MM.1S (cell line): ENCODE measurements at regions not wholly inside any gene's neighbourhood (a gene's known extent, or its start where the extent isn't known, plus 50 kb on each side); places are given as distances from the start of the nearest gene placed in this dataset.

ENCODE experiments used
- DNase-seq: peaks from one replicate; pipeline ENCODE4 v3.0.0-alpha.2; 2015
- H2AFZ ChIP-seq: fragments of 300-600 bp; sonication (generic); 2 replicates; pipeline ENCODE4 v1.6.0; 2016; ENCODE audit warnings: antibody characterized with exemption, low read length
- H3F3A ChIP-seq: fragments of 300-600 bp; sonication (generic); 2 replicates; pipeline ENCODE4 v1.6.1; 2016; ENCODE audit warnings: mild to moderate bottlenecking, antibody characterized with exemption, low read length, moderate library complexity, mixed read lengths; ENCODE audit not compliant: insufficient read depth
- H3K27ac ChIP-seq: fragments of 300-600 bp; sonication (generic); 2 replicates; pipeline ENCODE4 v1.5.1; 2016; ENCODE audit warnings: mild to moderate bottlenecking, low read length
- H3K27me3 ChIP-seq: fragments of 300-600 bp; sonication (generic); replicated peaks from 2 replicates; pipeline ENCODE4 v1.6.0; 2016; ENCODE audit warnings: low read length; ENCODE audit not compliant: insufficient read depth
- H3K36me3 ChIP-seq: fragments of 300-600 bp; sonication (generic); replicated peaks from 2 replicates; pipeline ENCODE4 v1.6.1; 2016; ENCODE audit warnings: mild to moderate bottlenecking, low read length, mixed read lengths; ENCODE audit not compliant: insufficient read depth
- H3K4me1 ChIP-seq: fragments of 300-600 bp; sonication (generic); 2 replicates; pipeline ENCODE4 v1.6.1; 2016; ENCODE audit warnings: low read length, mixed read lengths
- H3K4me2 ChIP-seq: fragments of 300-600 bp; sonication (generic); 2 replicates; pipeline ENCODE4 v1.6.0; 2016; ENCODE audit warnings: low read depth, low read length
- H3K4me3 ChIP-seq: fragments of 300-600 bp; sonication (generic); 2 replicates; pipeline ENCODE4 v1.5.1; 2016; ENCODE audit warnings: low read length, mixed read lengths
- H3K79me2 ChIP-seq: fragments of 300-600 bp; sonication (generic); 2 replicates; pipeline ENCODE4 v1.6.1; 2016; ENCODE audit warnings: mixed run types, low read length, mixed read lengths
- H3K9ac ChIP-seq: fragments of 300-600 bp; sonication (generic); 2 replicates; pipeline ENCODE4 v1.6.1; 2016; ENCODE audit warnings: low read length, mixed read lengths
- H3K9me2 ChIP-seq: fragments of 300-600 bp; sonication (generic); replicated peaks from 2 replicates; pipeline ENCODE4 v1.6.1; 2016; ENCODE audit warnings: mild to moderate bottlenecking, low read length, mixed read lengths; ENCODE audit not compliant: insufficient read depth
- H3K9me3 ChIP-seq: fragments of 300-600 bp; sonication (generic); replicated peaks from 2 replicates; pipeline ENCODE4 v1.6.1; 2016; ENCODE audit warnings: mild to moderate bottlenecking, low read length, mixed read lengths; ENCODE audit not compliant: insufficient read depth
- H4K20me1 ChIP-seq: fragments of 300-600 bp; sonication (generic); 2 replicates; pipeline ENCODE4 v1.6.1; 2016; ENCODE audit warnings: mild to moderate bottlenecking, low read length, moderate library complexity, mixed read lengths; ENCODE audit not compliant: insufficient read depth
- CTCF ChIP-seq: fragments of 300-600 bp; sonication (generic); IDR thresholded peaks from 2 replicates; pipeline ENCODE4 v1.5.1; 2016; ENCODE audit warnings: antibody characterized with exemption, low read length, mixed read lengths
- EZH2 ChIP-seq: fragments of 300-600 bp; sonication (generic); optimal IDR thresholded peaks from 2 replicates; pipeline ENCODE3; 2017; ENCODE audit warnings: low read depth, mild to moderate bottlenecking, antibody characterized with exemption, low read length, mixed read lengths
- EZH2phosphoT487 ChIP-seq: fragments of 300-600 bp; sonication (generic); IDR thresholded peaks from 2 replicates; pipeline ENCODE4 v1.6.1; 2018; ENCODE audit warnings: antibody characterized with exemption, low read length

- Histone ChIP-seq H3K79me2 (no peaks in the 10 kb centered on the region), H4K20me1 (no peaks in the 10 kb centered on the region), H3K27me3 (no peaks in the 10 kb centered on the region), H3K4me3 (no peak overlapping the region), H3K9me2 (no peaks in the 10 kb centered on the region), H2AFZ (no peak overlapping the region), H3K36me3 (no peaks in the 10 kb centered on the region), H3F3A (no peaks in the 10 kb centered on the region), H3K9ac (no peak overlapping the region), H3K27ac (no peak overlapping the region), H3K4me1 (no peaks in the 10 kb centered on the region), H3K4me2 (no peak overlapping the region), H3K9me3 (no peaks in the 10 kb centered on the region)
- DNase-seq, result no peak
- TF ChIP-seq EZH2 (no peak), CTCF (no peak), EZH2phosphoT487 (no peak)
Observed at GRCh38 chr7:25289518-25289917, 61.2 kb upstream of the NPVF start.

DNA sequence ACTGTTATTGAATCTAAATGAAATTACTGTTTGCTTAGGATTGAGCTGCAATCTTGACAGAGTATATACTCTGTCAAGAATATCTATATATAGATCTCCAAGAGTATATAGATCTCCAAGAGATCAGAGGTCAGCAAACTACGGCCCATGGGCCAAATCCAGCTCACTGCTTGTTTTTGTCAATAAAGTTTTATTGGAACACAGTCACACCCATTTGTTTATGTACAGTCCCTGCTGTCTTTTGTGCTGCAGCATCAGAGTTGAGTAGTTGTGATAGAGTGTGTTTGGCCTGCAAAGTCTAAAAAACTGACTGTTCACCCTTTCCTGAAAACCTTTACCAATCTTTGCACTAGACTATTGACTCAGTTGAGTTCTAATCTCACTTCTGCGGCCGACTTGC is 66.3 kb upstream of the NPVF start:
- H3K4me1 ChIP-seq, result no peaks in the 10 kb centered on the region
- TF ChIP-seq EZH2, result no peak
- TF ChIP-seq EZH2phosphoT487, result no peak
- TF ChIP-seq CTCF, result no peak
- no peaks in the 10 kb centered on the region for H3K27me3 ChIP-seq
- H4K20me1 ChIP-seq, result no peaks in the 10 kb centered on the region
- H3K36me3 ChIP-seq, result no peaks in the 10 kb centered on the region
- H3K9ac ChIP-seq, result no peak overlapping the region
- H3K27ac ChIP-seq, result no peak overlapping the region
- H2AFZ ChIP-seq, result no peak overlapping the region
- no peaks in the 10 kb centered on the region for H3K9me3 ChIP-seq
- no peaks in the 10 kb centered on the region for H3K9me2 ChIP-seq
- no peak overlapping the region for H3K4me3 ChIP-seq
- no peak for DNase-seq
- H3K4me2 ChIP-seq, result no peak overlapping the region
- H3K79me2 ChIP-seq, result no peaks in the 10 kb centered on the region
- H3F3A ChIP-seq, result no peaks in the 10 kb centered on the region

- H3K4me2 ChIP-seq, result no peak overlapping the region
- H4K20me1 ChIP-seq, result no peaks in the 10 kb centered on the region
- no peak for DNase-seq
- H3K36me3 ChIP-seq, result no peaks in the 10 kb centered on the region
- no peaks in the 10 kb centered on the region for H3K9me2 ChIP-seq
- no peaks in the 10 kb centered on the region for H3K27me3 ChIP-seq
- TF ChIP-seq EZH2phosphoT487 (no peak), EZH2 (no peak), CTCF (no peak)
- no peak overlapping the region for H3K27ac ChIP-seq
- H3K4me3 ChIP-seq, result no peak overlapping the region
- no peaks in the 10 kb centered on the region for H3K79me2 ChIP-seq
- H3K4me1 ChIP-seq, result no peaks in the 10 kb centered on the region
- no peak overlapping the region for H2AFZ ChIP-seq
- H3F3A ChIP-seq, result no peaks in the 10 kb centered on the region
- H3K9me3 ChIP-seq, result no peaks in the 10 kb centered on the region
- H3K9ac ChIP-seq, result no peak overlapping the region
Observed at GRCh38 chr7:25295387-25295786, 67.1 kb upstream of the NPVF start.

- no peak overlapping the region for H3K4me2 ChIP-seq
- H3K4me3 ChIP-seq, result no peak overlapping the region
- no peaks in the 10 kb centered on the region for H3K9me3 ChIP-seq
Observed at GRCh38 chr7:25296086-25296485, 67.8 kb upstream of the NPVF start.

More at GRCh38 chr7:25296086-25296485, 67.8 kb upstream of the NPVF start:
- no peaks in the 10 kb centered on the region for H3K36me3 ChIP-seq
- no peaks in the 10 kb centered on the region for H3K27me3 ChIP-seq
- TF ChIP-seq EZH2, result no peak
- TF ChIP-seq EZH2phosphoT487, result no peak
- TF ChIP-seq CTCF, result no peak
- no peaks in the 10 kb centered on the region for H3F3A ChIP-seq
- no peaks in the 10 kb centered on the region for H3K9me2 ChIP-seq
- no peak overlapping the region for H3K27ac ChIP-seq
- H4K20me1 ChIP-seq, result no peaks in the 10 kb centered on the region
- H2AFZ ChIP-seq, result no peak overlapping the region
- no peak overlapping the region for H3K9ac ChIP-seq
- H3K4me1 ChIP-seq, result no peaks in the 10 kb centered on the region
- no peak for DNase-seq
- no peaks in the 10 kb centered on the region for H3K79me2 ChIP-seq
